ENCODE measurements at regions not wholly inside any gene's neighbourhood (a gene's known extent, or its start where the extent isn't known, plus 50 kb on each side); places are given as distances from the start of the nearest gene placed in this dataset.

DNA sequence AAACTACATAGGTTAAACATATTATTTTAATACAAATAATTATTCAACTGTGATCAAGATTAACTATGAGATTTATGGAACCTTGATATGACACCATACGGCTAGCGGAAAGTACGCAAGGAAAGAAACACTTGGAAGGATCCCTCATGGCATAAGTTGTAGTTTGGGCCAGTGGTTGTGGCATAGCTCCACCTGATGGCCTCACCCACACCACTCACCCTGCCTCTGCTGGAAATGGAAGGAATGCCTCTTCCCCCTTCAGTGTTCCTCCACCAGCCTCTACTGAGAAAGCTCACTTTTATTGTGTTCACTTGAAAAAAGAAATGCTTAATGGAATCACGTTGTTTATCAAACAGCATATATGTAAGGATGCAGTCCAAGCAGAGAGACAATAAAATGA lies 86.4 kb downstream of the BMP15 start:
- TF ChIP-seq, protein P1, sequence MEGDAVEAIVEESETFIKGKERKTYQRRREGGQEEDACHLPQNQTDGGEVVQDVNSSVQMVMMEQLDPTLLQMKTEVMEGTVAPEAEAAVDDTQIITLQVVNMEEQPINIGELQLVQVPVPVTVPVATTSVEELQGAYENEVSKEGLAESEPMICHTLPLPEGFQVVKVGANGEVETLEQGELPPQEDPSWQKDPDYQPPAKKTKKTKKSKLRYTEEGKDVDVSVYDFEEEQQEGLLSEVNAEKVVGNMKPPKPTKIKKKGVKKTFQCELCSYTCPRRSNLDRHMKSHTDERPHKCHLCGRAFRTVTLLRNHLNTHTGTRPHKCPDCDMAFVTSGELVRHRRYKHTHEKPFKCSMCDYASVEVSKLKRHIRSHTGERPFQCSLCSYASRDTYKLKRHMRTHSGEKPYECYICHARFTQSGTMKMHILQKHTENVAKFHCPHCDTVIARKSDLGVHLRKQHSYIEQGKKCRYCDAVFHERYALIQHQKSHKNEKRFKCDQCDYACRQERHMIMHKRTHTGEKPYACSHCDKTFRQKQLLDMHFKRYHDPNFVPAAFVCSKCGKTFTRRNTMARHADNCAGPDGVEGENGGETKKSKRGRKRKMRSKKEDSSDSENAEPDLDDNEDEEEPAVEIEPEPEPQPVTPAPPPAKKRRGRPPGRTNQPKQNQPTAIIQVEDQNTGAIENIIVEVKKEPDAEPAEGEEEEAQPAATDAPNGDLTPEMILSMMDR (conservative IDR thresholded peaks at IDR 0.05; ENCODE audit: low read length), result no peak
- TF ChIP-seq EZH2phosphoT487 (IDR thresholded peaks at IDR 0.05; ENCODE audit: borderline replicate concordance, low read depth, low read length), result no peak
